Transverse colon (tissue), 3 donors: ENCODE measurements at regions not wholly inside any gene's neighbourhood (a gene's known extent, or its start where the extent isn't known, plus 50 kb on each side); places are given as distances from the start of the nearest gene placed in this dataset.
"Not testable (repeated sequence)": the region's sequence is repeated elsewhere in the genome, so short reads cannot be mapped to it uniquely, and the experiment has no call there.

Experiments used
- EP300 ChIP-seq: sonication (generic); formaldehyde crosslinking; IDR thresholded peaks from one replicate; pipeline ENCODE4 v1.6.1; 2017; ENCODE audit warnings: antibody characterized with exemption, low read depth
- TF ChIP-seq, protein P1 (sequence below), 5 experiments: fragments of 200-600 bp in 3 of 5; fragments of 450-650 bp in 2 of 5; sonication (generic) in 3 of 5; IDR thresholded peaks; 1 replicate in 2 of 5; 2 replicates in 3 of 5; pipeline ENCODE4 v1.5.1; 2016 to 2017; ENCODE audit warnings: antibody characterized with exemption in 5 of 5, inconsistent platforms in 3 of 5, mild to moderate bottlenecking in 2 of 5, moderate library complexity in 1 of 5

- not testable (repeated sequence) for TF ChIP-seq EP300
- TF ChIP-seq, protein P1, sequence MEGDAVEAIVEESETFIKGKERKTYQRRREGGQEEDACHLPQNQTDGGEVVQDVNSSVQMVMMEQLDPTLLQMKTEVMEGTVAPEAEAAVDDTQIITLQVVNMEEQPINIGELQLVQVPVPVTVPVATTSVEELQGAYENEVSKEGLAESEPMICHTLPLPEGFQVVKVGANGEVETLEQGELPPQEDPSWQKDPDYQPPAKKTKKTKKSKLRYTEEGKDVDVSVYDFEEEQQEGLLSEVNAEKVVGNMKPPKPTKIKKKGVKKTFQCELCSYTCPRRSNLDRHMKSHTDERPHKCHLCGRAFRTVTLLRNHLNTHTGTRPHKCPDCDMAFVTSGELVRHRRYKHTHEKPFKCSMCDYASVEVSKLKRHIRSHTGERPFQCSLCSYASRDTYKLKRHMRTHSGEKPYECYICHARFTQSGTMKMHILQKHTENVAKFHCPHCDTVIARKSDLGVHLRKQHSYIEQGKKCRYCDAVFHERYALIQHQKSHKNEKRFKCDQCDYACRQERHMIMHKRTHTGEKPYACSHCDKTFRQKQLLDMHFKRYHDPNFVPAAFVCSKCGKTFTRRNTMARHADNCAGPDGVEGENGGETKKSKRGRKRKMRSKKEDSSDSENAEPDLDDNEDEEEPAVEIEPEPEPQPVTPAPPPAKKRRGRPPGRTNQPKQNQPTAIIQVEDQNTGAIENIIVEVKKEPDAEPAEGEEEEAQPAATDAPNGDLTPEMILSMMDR (IDR thresholded peaks at IDR 0.05): not testable (repeated sequence)
Measured at GRCh38 chr18:76267423-76267822, 227.6 kb downstream of the ZNF516 start.
